ENCODE measurements at regions not wholly inside any gene's neighbourhood (a gene's known extent, or its start where the extent isn't known, plus 50 kb on each side); places are given as distances from the start of the nearest gene placed in this dataset.

DNA sequence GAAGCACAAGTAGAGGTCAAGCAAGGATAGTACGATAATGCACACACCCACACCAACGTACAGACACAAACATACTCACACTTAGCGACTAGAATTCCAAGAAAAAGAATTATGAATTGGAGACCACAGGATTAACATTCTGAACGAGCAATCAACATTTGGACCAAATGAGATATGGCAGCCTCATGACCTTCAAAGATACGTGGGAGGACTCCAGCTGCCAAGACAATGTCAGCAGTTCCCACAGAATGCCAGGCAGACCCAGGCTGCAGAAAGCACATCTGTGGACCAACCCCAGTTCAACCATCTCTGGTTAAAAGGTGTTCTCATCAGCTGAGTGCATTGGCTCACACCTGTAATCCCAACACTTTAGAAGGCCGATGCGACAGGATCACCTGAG lies 187.6 kb upstream of the GRAMD2B start:
- H3K4me3 ChIP-seq (ENCODE audit: low read depth, poor library complexity, severe bottlenecking) = no peak overlapping the region
- TF ChIP-seq, protein P1, sequence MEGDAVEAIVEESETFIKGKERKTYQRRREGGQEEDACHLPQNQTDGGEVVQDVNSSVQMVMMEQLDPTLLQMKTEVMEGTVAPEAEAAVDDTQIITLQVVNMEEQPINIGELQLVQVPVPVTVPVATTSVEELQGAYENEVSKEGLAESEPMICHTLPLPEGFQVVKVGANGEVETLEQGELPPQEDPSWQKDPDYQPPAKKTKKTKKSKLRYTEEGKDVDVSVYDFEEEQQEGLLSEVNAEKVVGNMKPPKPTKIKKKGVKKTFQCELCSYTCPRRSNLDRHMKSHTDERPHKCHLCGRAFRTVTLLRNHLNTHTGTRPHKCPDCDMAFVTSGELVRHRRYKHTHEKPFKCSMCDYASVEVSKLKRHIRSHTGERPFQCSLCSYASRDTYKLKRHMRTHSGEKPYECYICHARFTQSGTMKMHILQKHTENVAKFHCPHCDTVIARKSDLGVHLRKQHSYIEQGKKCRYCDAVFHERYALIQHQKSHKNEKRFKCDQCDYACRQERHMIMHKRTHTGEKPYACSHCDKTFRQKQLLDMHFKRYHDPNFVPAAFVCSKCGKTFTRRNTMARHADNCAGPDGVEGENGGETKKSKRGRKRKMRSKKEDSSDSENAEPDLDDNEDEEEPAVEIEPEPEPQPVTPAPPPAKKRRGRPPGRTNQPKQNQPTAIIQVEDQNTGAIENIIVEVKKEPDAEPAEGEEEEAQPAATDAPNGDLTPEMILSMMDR (IDR thresholded peaks at IDR 0.05) = no peak
- TF ChIP-seq POLR2A (IDR thresholded peaks at IDR 0.05) = no peak
- 75 to 79% methylated on average over 7 of the region's 7 CpGs for WGBS, 2 donors
- no peak for DNase-seq (ENCODE audit: low spot score in 2 of 2)
- intact Hi-C loops (cut with DNase I; ENCODE audit: low total_unique reads) = no loop called here

DNA sequence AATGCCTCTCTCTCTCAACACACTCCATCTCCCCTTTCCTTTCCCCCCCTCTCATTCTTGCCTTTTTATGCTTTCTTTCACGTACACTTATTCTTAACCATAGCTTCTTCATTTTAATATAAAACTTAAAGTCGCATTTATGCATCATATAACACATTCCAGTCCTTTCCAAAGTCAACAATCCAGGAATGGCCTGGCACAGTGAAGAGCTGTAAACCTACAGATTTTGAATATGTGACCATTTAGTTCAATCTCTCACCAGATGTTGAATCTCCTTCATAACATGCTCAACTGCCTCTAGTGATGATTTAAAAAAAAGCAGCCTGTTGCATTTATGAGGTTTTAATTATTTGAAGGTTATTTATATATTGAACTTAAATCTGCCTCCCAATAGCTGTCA lies 186.2 kb upstream of the GRAMD2B start:
- no peak overlapping the region for H3K4me3 ChIP-seq (ENCODE audit: low read depth, poor library complexity, severe bottlenecking)
- no peak for DNase-seq (ENCODE audit: low spot score in 2 of 2)
- TF ChIP-seq, protein P1 (IDR thresholded peaks at IDR 0.05) = no peak
- TF ChIP-seq POLR2A (IDR thresholded peaks at IDR 0.05) = no peak
- intact Hi-C loops (cut with DNase I; ENCODE audit: low total_unique reads) = no loop called here
- WGBS, 2 donors = 85 to 89% methylated on average over 2 of the region's 2 CpGs

DNA sequence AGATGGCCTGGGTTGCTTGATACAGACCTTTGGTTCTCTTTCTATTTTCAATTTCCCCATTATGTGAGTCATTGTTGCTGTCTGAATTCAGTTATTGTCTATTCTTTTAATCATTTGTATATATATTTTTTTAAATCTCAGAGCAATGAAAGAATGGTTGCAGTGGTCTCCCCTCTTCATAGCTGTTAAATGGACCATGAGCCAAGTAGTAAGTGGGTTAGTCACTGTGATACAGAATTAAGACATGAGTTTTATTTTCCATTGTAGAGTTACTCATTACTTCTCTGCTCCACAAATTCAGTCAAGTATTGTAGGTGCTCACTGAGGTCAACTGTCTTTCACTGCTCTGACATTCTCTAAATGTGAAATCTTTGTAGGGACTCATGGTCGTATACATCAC lies 174.6 kb upstream of the GRAMD2B start:
- H3K4me3 ChIP-seq (ENCODE audit: low read depth, poor library complexity, severe bottlenecking) = no peak overlapping the region
- DNase-seq (ENCODE audit: low spot score in 2 of 2) = no peak
- intact Hi-C loops (cut with DNase I; ENCODE audit: low total_unique reads) = no loop called here
- TF ChIP-seq, protein P1 (IDR thresholded peaks at IDR 0.05) = no peak
- no peak for TF ChIP-seq POLR2A (IDR thresholded peaks at IDR 0.05)
- 79 to 83% methylated on average over 1 of the region's 1 CpG for WGBS, 2 donors

DNA sequence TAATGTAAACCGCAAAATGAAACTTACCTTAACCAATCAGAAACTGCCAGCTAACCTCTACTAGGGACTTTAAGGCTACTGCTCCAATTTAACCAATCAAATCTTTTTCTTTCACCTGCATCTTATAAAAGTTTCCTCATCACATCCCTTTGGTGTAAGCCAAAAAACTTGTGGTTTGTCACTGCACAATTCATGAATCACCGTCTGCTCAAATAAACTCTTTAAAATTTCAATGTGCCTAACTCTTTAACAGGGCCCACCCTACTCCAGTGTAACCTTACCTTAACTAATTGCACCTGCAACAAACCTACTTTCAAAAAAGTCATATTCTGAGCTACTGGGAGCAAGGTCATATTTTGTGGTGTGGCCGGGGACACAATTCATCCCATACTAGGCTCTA lies 172.2 kb upstream of the GRAMD2B start:
- no peak for DNase-seq (ENCODE audit: low spot score in 2 of 2)
- no peak for TF ChIP-seq POLR2A (IDR thresholded peaks at IDR 0.05)
- TF ChIP-seq, protein P1 (IDR thresholded peaks at IDR 0.05) = no peak
- intact Hi-C loops (cut with DNase I; ENCODE audit: low total_unique reads) = no loop called here
- 83 to 93% methylated on average over 3 of the region's 3 CpGs for WGBS, 2 donors
- H3K4me3 ChIP-seq (ENCODE audit: low read depth, poor library complexity, severe bottlenecking) = no peak overlapping the region

DNA sequence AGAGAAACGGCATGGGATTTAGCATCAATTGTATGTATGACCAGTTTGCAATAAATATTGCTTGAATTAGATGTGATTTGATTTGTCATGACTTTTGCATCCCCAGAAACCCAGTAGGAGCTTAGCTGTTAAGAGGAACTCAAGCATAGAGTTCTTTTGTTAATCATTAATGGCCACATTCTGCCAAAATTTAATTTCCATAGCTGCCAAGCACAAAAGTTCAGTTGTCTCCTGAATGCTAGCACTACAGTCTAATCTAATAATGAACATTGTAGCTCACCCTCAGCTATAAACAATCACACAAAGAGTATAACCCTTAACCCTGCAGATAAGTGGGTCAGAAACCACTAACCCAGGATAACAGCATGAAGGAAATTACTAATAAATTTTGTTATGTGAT lies 169.8 kb upstream of the GRAMD2B start:
- no peak overlapping the region for H3K4me3 ChIP-seq (ENCODE audit: low read depth, poor library complexity, severe bottlenecking)
- WGBS, 2 donors = 81 to 92% methylated on average over 1 of the region's 1 CpG
- TF ChIP-seq, protein P1 (IDR thresholded peaks at IDR 0.05) = no peak
- TF ChIP-seq POLR2A (IDR thresholded peaks at IDR 0.05) = no peak
- intact Hi-C loops (cut with DNase I; ENCODE audit: low total_unique reads) = no loop called here
- no peak for DNase-seq (ENCODE audit: low spot score in 2 of 2)

DNA sequence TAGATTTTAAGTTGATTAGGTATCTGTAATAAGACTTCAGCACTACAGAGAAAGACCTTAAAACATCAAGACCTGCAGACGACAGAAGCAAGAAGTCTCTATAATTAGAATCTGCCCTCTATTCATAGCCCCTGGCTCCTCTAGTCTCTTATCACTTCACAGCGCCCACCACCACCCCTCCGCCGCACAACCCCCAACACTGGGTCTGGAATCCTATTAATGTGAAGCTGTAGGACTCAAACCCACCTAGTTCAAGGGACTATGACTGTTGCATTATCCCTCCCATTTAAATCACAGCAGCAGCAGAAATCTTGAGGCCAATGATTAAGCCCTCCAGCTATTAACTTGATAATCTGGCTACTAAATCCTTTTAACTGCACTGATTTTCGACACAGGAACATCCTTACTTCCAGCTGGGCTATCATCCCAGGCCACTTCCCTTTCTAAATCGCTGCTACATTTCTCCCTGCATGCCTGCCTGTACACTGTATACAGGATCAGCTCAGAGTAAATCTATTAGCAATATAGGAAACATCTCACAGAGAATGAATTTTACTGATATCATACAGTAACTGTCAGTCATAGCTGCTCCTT lies 159.5 kb upstream of the GRAMD2B start:
- DNase-seq (ENCODE audit: low spot score in 2 of 2) = no peak
- intact Hi-C loops (cut with DNase I; ENCODE audit: low total_unique reads) = no loop called here
- WGBS, 2 donors = 69 to 72% methylated on average over 6 of the region's 6 CpGs
- TF ChIP-seq, protein P1 (IDR thresholded peaks at IDR 0.05) = no peak
- TF ChIP-seq POLR2A (IDR thresholded peaks at IDR 0.05) = no peak
- H3K4me3 ChIP-seq (ENCODE audit: low read depth, poor library complexity, severe bottlenecking) = no peak overlapping the region

Measured in lower leg skin (tissue), 4 donors.